B cell (primary cell): ENCODE measurements at regions not wholly inside any gene's neighbourhood (a gene's known extent, or its start where the extent isn't known, plus 50 kb on each side); places are given as distances from the start of the nearest gene placed in this dataset.

ENCODE experiments used
- CTCF ChIP-seq: fragments of 200-600 bp; IDR thresholded peaks from one replicate; pipeline ENCODE4 v1.8.0; 2022; ENCODE audit warnings: antibody characterized with exemption, mild to moderate bottlenecking
- EZH2 ChIP-seq: IDR thresholded peaks from 2 replicates; pipeline ENCODE4 v1.6.1; 2012; ENCODE audit warnings: borderline replicate concordance, low read depth, mild to moderate bottlenecking, moderate library complexity, low read length; ENCODE audit not compliant: insufficient read depth, poor library complexity, severe bottlenecking

DNA sequence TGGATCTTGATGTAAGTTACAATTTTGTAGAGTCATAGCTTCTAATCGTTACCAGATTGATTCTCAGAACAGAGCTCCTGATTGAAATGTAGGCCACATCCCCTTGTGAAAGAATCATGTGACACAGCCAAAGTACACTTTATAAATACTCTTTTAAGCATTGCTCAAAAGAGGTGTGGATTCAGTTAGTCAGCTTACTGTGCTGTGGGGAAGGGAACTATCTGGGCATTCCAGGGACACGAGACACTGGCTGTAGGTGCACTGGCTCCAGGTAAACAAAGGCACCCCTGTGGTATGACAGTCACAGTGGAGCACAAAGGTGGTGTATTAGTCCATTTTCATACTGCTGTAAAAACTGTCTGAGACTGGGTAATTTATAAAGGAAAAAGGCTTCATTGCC lies 222.8 kb downstream of the LIG4 start:
- TF ChIP-seq EZH2 = no peak
- no peak for TF ChIP-seq CTCF
